H9 (cell line): ENCODE measurements at regions not wholly inside any gene's neighbourhood (a gene's known extent, or its start where the extent isn't known, plus 50 kb on each side); places are given as distances from the start of the nearest gene placed in this dataset.
A peak's percentile ranks its signal among the peaks of the same experiment; 100 is the strongest.

Source experiments
- DNase-seq: peaks from one replicate; pipeline ENCODE4 v3.0.0-alpha.2; 2017
- H2AFZ ChIP-seq: one replicate; pipeline ENCODE4 v1.6.1; 2013; ENCODE audit warnings: mild to moderate bottlenecking, low read length, control low read depth, moderate library complexity
- H2AK5ac ChIP-seq: 2 replicates; pipeline ENCODE4 v1.6.1; 2013; ENCODE audit warnings: low read length, control low read depth, mixed read lengths; ENCODE audit not compliant: insufficient read length
- H2BK120ac ChIP-seq: one replicate; pipeline ENCODE4 v1.6.1; 2013; ENCODE audit warnings: low read depth, mild to moderate bottlenecking, low read length, control low read depth, inconsistent platforms; ENCODE audit not compliant: poor library complexity, severe bottlenecking
- H2BK12ac ChIP-seq: 2 replicates; pipeline ENCODE4 v1.6.1; 2013; ENCODE audit warnings: low read length, control low read depth, mixed read lengths, low read depth; ENCODE audit not compliant: insufficient read length
- H2BK15ac ChIP-seq: 2 replicates; pipeline ENCODE4 v1.6.1; 2013; ENCODE audit warnings: low read depth, low read length, control low read depth
- H2BK20ac ChIP-seq: one replicate; pipeline ENCODE4 v1.6.1; 2013; ENCODE audit warnings: low read depth, mild to moderate bottlenecking, low read length, control low read depth, inconsistent platforms; ENCODE audit not compliant: poor library complexity, severe bottlenecking
- H2BK5ac ChIP-seq: 2 replicates; pipeline ENCODE4 v1.6.1; 2013; ENCODE audit warnings: low read length, control low read depth, mixed read lengths; ENCODE audit not compliant: insufficient read length
- H3K14ac ChIP-seq: 2 replicates; pipeline ENCODE4 v1.6.1; 2013; ENCODE audit warnings: low read length, control low read depth; ENCODE audit not compliant: insufficient read depth
- H3K18ac ChIP-seq: 2 replicates; pipeline ENCODE4 v1.6.1; 2013; ENCODE audit warnings: low read depth, mild to moderate bottlenecking, mixed read lengths, low read length, control low read depth; ENCODE audit not compliant: insufficient read length
- H3K23ac ChIP-seq: 2 replicates; pipeline ENCODE4 v1.6.1; 2013; ENCODE audit warnings: low read length, control low read depth, mixed read lengths, low read depth; ENCODE audit not compliant: insufficient read length
- H3K23me2 ChIP-seq: 2 replicates; pipeline ENCODE4 v1.6.1; 2013; ENCODE audit warnings: low read depth, mild to moderate bottlenecking, mixed read lengths, low read length, control low read depth; ENCODE audit not compliant: insufficient read length, poor library complexity, severe bottlenecking
- H3K27ac ChIP-seq: 2 replicates; pipeline ENCODE4 v1.5.1; 2013; ENCODE audit warnings: low read length, control low read depth, mixed read lengths, low read depth; ENCODE audit not compliant: insufficient read length
- H3K27me3 ChIP-seq: 2 replicates; pipeline ENCODE4 v1.6.1; 2013; ENCODE audit warnings: low read length, control low read depth, inconsistent platforms; ENCODE audit not compliant: insufficient read depth
- H3K4ac ChIP-seq: 2 replicates; pipeline ENCODE4 v1.6.1; 2013; ENCODE audit warnings: low read depth, mild to moderate bottlenecking, control low read depth, inconsistent platforms, low read length, moderate library complexity
- H3K4me1 ChIP-seq: 2 replicates; pipeline ENCODE4 v1.6.1; 2013; ENCODE audit warnings: low read length, control low read depth, inconsistent platforms; ENCODE audit not compliant: insufficient read depth
- H3K4me2 ChIP-seq: 2 replicates; pipeline ENCODE4 v1.6.1; 2013; ENCODE audit warnings: low read length, control low read depth, mixed read lengths; ENCODE audit not compliant: insufficient read length, insufficient read depth
- H3K56ac ChIP-seq: 2 replicates; pipeline ENCODE4 v1.6.1; 2013; ENCODE audit warnings: low read depth, mild to moderate bottlenecking, mixed read lengths, low read length, control low read depth; ENCODE audit not compliant: insufficient read length
- H3K79me1 ChIP-seq: 2 replicates; pipeline ENCODE4 v1.6.1; 2013; ENCODE audit warnings: low read depth, mild to moderate bottlenecking, moderate library complexity, low read length, control low read depth, inconsistent platforms; ENCODE audit not compliant: insufficient read depth, poor library complexity, severe bottlenecking
- H3K79me2 ChIP-seq: 2 replicates; pipeline ENCODE4 v1.6.1; 2013; ENCODE audit warnings: low read length, control low read depth, inconsistent platforms; ENCODE audit not compliant: insufficient read depth
- H3K9ac ChIP-seq: 2 replicates; pipeline ENCODE4 v1.6.1; 2013; ENCODE audit warnings: low read length, control low read depth, mixed read lengths; ENCODE audit not compliant: insufficient read length; ENCODE audit errors: extremely low read depth
- H3K9me3 ChIP-seq: one replicate; pipeline ENCODE4 v1.6.1; 2013; ENCODE audit warnings: low read depth, low read length, inconsistent platforms; ENCODE audit not compliant: control insufficient read depth
- H3T11ph ChIP-seq: one replicate; pipeline ENCODE4 v1.6.1; 2013; ENCODE audit warnings: mild to moderate bottlenecking, low read length, control low read depth, inconsistent platforms
- H4K20me1 ChIP-seq: one replicate; pipeline ENCODE4 v1.6.1; 2013; ENCODE audit not compliant: control insufficient read depth, insufficient read length, insufficient read depth
- H4K5ac ChIP-seq: 2 replicates; pipeline ENCODE4 v1.6.1; 2013; ENCODE audit warnings: low read depth, mild to moderate bottlenecking, mixed read lengths, low read length, control low read depth; ENCODE audit not compliant: insufficient read length
- H4K8ac ChIP-seq: replicated peaks from 2 replicates; pipeline ENCODE4 v1.6.1; 2013; ENCODE audit warnings: low read length, control low read depth, mixed read lengths, low read depth; ENCODE audit not compliant: insufficient read length
- H4K91ac ChIP-seq: 2 replicates; pipeline ENCODE4 v1.6.1; 2013; ENCODE audit warnings: low read depth, mild to moderate bottlenecking, moderate library complexity, mixed read lengths, low read length, control low read depth; ENCODE audit not compliant: insufficient read length
- H3K27ac Mint-ChIP-seq, 3 experiments: 2 replicates in 2 of 3; 3 replicates in 1 of 3; pipeline ENCODE4 v1.8.0; 2020 to 2021; ENCODE audit warnings: mixed read lengths in 3 of 3, mild to moderate bottlenecking in 1 of 3, moderate library complexity in 1 of 3
- H3K27me3 Mint-ChIP-seq: 2 replicates; pipeline ENCODE4 v1.8.0; 2021; ENCODE audit warnings: low read depth, mild to moderate bottlenecking, moderate library complexity, mixed read lengths
- H3K36me3 Mint-ChIP-seq, 3 experiments: 2 replicates in 2 of 3; 3 replicates in 1 of 3; pipeline ENCODE4 v1.8.0; 2020 to 2021; ENCODE audit warnings: low read depth in 3 of 3, mixed read lengths in 3 of 3; ENCODE audit not compliant: insufficient read depth in 1 of 3
- H3K4me1 Mint-ChIP-seq, 2 experiments: 2 replicates each; pipeline ENCODE4 v1.8.0; 2020; ENCODE audit warnings: mixed read lengths in 2 of 2
- H3K4me3 Mint-ChIP-seq, 2 experiments: 2 replicates in 1 of 2; 3 replicates in 1 of 2; pipeline ENCODE4 v1.8.0; 2020 to 2021; ENCODE audit warnings: mild to moderate bottlenecking in 2 of 2, mixed read lengths in 2 of 2, moderate library complexity in 1 of 2
- H3K9me3 Mint-ChIP-seq, 2 experiments: 2 replicates in 1 of 2; 3 replicates in 1 of 2; pipeline ENCODE4 v1.8.0; 2020; ENCODE audit warnings: mild to moderate bottlenecking in 2 of 2, mixed read lengths in 2 of 2, moderate library complexity in 1 of 2
- WGBS: extraction: QIAGEN DNeasy Blood & Tissue Kit; methylation state at CpG from one replicate; pipeline ENCODE4 v1.1.7; 2013; ENCODE audit warnings: missing lambda C conversion rate, low lambda C conversion rate, mixed read lengths; ENCODE audit not compliant: insufficient read length; ENCODE audit errors: extremely low coverage; 5-methylcytosine and 5-hydroxymethylcytosine counted together
- TF ChIP-seq, protein P1 (sequence below): fragments of 200-600 bp; sonication (generic); conservative IDR thresholded peaks from 3 replicates; pipeline ENCODE4 v1.8.0; 2021; ENCODE audit warnings: antibody characterized with exemption, mild to moderate bottlenecking

DNA sequence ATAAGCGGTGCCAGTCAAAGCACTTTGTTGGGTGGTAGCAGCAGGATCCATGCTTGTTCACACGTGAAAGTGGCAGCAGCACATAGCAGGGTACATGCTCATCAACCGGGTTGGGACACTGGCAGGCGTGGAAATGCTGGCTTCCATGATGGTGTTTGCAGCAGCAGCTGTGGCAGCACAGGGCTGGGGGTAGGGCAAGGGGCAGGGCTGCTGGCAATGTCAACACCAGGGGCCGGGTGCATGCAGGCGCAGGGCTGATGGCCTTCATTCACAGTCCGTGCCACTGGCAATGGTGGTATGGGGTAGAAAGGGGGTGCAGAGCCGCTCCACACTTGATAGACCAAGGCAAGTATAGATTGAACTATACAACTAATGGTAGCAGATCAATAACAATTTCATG lies 374.7 kb upstream of the FAM241A start:
- Histone ChIP-seq H4K91ac (no peak overlapping the region), H3K56ac (no peak overlapping the region), H3K14ac (peak overlapping the region; percentile 31; the same call in 1 of the 2 replicates), H2BK15ac (no peak overlapping the region), H3K79me2 (no peaks in the 10 kb centered on the region), H4K5ac (no peak overlapping the region), H3K79me1 (no peaks in the 10 kb centered on the region), H2BK12ac (no peak overlapping the region), H3K9me3 (no peaks in the 10 kb centered on the region), H3K9ac (no peak overlapping the region), H3K18ac (no peak overlapping the region), H3T11ph (no peak overlapping the region), H3K4me1 (no peaks in the 10 kb centered on the region), H2AFZ (no peak overlapping the region), H4K20me1 (no peaks in the 10 kb centered on the region), H2BK20ac (no peak overlapping the region), H3K23me2 (no peaks in the 10 kb centered on the region), H3K27me3 (no peaks in the 10 kb centered on the region), H2BK5ac (no peak overlapping the region), H2AK5ac (no peak overlapping the region), H3K4me2 (no peak overlapping the region), H3K27ac (no peak overlapping the region), H3K4ac (no peak overlapping the region), H2BK120ac (no peak overlapping the region), H3K23ac (no peak overlapping the region), H4K8ac (no peak overlapping the region)
- H3K4me1 Mint-ChIP-seq: peaks cover 0 to 3% of the 10 kb centered on the region in 2 experiments; a peak in 1 of 4 replicates
- H3K27me3 Mint-ChIP-seq: no peaks in the 10 kb centered on the region
- no peak overlapping the region for H3K4me3 Mint-ChIP-seq
- no peaks in the 10 kb centered on the region; a peak in 1 of 5 replicates for H3K9me3 Mint-ChIP-seq
- TF ChIP-seq, protein P1, sequence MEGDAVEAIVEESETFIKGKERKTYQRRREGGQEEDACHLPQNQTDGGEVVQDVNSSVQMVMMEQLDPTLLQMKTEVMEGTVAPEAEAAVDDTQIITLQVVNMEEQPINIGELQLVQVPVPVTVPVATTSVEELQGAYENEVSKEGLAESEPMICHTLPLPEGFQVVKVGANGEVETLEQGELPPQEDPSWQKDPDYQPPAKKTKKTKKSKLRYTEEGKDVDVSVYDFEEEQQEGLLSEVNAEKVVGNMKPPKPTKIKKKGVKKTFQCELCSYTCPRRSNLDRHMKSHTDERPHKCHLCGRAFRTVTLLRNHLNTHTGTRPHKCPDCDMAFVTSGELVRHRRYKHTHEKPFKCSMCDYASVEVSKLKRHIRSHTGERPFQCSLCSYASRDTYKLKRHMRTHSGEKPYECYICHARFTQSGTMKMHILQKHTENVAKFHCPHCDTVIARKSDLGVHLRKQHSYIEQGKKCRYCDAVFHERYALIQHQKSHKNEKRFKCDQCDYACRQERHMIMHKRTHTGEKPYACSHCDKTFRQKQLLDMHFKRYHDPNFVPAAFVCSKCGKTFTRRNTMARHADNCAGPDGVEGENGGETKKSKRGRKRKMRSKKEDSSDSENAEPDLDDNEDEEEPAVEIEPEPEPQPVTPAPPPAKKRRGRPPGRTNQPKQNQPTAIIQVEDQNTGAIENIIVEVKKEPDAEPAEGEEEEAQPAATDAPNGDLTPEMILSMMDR: no peak
- no peaks in the 10 kb centered on the region for H3K36me3 Mint-ChIP-seq
- H3K27ac Mint-ChIP-seq: no peak overlapping the region; a peak in 1 of 7 replicates
- WGBS: no CpG with 5 or more reads among the region's 8 CpGs
- DNase-seq: no peak
